Activated CD8-positive, alpha-beta memory T cell treated with anti-CD3 and anti-CD28 coated beads, Interleukin-2, amount 50 U/mL, for 4 hours (primary cell): ENCODE measurements at regions not wholly inside any gene's neighbourhood (a gene's known extent, or its start where the extent isn't known, plus 50 kb on each side); places are given as distances from the start of the nearest gene placed in this dataset.
A peak's percentile ranks its signal among the peaks of the same experiment; 100 is the strongest.
"Not testable (repeated sequence)": the region's sequence is repeated elsewhere in the genome, so short reads cannot be mapped to it uniquely, and the experiment has no call there.

Source experiments
- DNase-seq: peaks from one replicate; pipeline ENCODE4 v3.0.0-alpha.2; 2020

DNA sequence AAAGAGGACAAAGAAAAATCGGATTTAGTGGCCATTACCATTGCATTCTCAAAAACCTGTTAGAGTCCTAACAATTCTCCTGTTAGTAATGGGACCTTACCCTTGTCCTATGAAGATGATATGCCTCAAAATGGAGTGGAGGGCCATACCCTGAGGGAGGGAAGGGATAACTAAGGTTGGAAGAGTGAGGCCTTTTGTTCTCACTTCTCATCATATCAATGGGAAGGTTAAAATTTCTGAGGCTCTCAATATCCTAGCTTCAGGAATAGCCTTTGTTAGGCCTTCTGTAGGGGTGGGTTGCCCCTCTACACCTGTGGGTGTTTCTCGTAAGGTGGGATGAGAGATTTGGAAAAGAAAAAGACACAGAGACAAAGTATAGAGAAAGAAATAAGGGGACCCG lies 109.4 kb upstream of the SGIP1 start:
- DNase-seq, result not testable (repeated sequence)

DNA sequence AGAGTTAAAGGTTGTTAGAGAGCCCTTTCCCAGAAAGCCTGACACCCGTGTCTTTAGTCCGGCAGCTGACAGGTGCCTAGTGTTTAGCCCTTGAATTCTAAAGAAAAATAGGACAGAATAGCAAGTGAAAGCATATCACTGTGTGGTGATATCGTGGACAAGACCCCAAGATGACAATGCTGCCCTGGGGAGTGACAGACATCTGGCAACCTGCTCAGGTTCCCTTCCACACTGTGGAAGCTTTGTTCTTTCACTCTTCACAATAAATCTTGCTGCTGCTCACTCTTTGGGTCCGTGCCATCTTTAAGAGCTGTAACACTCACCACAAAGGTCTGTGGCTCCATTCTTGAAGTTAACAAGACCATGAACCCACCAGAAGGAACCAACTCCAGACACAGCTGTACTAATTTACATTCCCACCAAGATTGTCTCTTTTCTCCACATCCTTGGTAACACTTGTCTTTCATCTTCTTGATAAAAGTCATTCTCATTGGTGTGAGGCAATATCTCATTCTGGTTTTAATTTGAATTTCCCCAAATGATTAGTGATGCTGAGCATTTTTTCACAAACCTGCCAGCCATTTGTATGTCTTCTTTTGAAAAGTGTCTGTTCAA lies 107.6 kb upstream of the SGIP1 start:
- DNase-seq, result no peak

GRCh38 chr1:66430815-66431214 lies 103.1 kb upstream of the SGIP1 start:
- DNase-seq, result not testable (repeated sequence)

DNA sequence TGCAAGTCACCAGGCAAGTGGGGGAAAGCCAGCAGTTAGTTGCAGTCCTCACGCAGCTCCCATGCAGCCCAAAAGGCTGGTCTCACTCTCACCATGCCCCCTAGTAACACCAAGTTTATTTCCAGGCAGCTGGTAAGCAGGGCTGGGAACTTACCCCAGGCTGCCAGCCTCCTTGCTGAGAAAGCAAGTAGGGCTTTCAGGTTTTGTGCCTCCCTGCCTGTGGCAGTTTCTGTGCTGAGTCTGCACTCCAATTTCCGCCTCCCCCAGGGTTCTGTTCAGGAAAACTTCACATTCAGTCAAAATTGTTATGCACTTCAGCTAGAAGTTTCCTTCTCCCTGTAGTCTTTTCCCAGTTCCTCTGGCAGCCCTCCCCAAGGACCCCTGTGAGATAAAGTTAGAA lies 102.0 kb upstream of the SGIP1 start:
- no peak for DNase-seq

GRCh38 chr1:66433611-66434010 lies 100.3 kb upstream of the SGIP1 start:
- DNase-seq, result no peak

- DNase-seq, result no peak
These were observed 99.9 kb upstream of the SGIP1 start for GRCh38 chr1:66434096-66434495.

DNA sequence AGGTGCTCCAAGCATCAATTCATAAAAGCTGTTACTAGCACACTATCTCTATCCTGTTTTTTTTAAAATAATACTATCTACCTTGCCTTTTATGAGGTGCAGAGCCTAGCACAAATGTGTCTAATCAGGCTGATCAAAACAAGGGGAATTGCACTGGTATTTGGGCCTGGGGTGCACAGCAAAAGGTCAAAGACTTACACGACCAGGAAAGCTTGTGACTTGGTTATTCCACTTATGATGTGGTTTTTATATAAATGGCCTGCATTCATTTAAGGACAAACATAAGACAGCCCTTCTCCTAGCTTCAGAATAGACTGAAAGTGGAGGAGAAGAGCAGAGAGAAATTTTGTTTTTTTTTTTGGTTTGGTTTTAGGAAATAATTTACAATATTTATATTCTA lies 98.4 kb upstream of the SGIP1 start:
- no peak for DNase-seq

DNA sequence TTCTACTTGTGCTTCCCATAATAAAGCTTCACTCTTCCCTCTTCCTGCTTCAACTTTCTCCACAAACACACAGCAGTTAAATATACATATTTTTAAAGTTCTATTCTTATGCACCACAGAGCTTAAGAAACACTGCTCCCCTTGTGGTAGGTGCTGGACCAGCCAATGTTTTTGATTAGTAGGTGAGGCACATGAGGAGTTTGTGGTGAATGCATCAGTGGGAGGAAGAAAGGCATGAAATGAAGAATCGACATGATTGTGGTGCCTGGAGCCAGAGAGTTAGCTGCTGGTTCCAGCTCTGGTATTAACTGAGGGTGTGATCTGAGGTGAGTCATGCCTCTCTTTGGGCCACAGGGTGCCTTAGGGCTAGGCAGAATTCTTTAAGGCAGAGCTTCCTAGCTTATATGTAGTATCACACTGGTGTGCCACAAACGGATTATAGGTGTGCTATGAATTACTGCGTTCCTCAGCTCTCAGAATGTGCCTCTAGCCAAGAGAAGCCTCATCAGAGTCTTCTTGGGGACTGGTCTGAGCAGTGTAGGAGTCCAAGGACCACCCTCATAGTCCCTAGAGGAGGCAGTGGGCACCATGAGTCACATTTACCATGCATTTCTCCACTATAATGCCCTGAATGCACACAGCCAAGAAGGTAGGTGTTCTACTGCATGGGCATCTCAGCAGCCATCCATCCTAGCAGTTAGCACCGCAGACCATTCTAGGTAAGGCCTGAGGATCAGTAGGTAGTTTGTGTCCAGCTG lies 97.4 kb upstream of the SGIP1 start:
- DNase-seq, result peak; percentile 27

DNA sequence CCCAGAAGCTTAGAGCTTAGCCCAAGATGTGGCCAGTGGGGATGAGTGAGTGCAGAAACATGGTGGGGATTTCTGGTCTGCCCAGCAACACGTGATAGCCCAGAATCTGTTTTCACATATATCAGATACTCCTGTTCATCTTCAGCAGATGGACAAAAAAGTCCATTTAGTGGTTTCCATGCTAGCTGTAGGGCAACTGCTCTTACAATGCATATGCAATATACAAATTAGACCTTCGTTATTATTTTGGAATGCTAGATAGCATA lies 96.9 kb upstream of the SGIP1 start:
- DNase-seq, result no peak

GRCh38 chr1:66438062-66438461 lies 95.9 kb upstream of the SGIP1 start:
- DNase-seq, result no peak

DNA sequence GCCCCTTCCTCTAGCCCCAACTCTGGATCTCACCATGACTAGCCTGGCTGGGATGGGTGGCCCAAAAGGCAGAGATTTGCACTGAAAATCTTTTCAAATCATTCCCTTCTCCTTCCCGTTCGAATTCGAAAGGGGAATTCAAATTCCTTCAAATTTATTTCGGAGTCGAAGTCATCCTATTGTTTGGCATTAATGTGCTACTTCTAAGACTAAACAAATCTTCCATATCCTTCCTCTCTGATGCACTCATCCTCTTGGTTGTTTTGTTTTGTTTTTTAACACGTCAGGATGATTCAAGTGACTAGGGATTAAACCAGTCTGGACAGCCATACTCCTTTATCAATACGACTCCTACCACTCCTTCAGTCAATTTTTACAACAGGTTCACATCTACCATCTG lies 95.5 kb upstream of the SGIP1 start:
- DNase-seq, result no peak

DNA sequence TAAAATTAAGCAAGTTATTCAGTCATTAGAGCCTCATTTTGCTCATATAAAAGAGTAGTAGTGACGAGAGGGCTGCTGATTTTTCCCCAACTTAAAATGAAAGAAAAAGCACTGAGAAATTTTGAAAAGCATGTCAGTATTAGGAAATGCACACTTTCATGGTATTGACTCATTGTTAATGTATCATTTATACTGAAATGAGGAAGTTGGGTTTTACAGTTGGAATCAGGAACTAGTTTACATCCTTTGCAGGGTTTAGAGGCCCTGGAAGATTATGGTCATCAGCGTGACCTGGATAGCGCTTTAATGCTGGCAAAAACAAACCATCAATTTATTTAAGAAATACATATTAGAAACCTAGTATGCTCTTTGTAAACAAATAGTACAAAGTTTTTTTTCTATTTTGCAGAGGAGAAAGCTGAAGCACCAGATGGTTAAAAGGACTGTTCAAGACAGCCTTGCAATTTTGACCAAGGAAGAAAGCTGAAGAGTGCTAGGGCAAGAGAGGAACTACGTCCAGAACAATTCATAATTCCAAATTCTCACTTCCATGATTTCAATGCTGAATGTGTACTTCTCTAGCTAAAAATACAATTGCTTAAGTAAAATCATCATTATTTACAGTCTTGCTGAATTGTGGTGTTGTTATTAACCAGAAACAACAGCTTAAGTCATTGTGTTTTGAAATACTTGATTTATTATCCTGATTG lies 94.8 kb upstream of the SGIP1 start:
- DNase-seq, result no peak

- no peak for DNase-seq
These were observed 90.2 kb upstream of the SGIP1 start for GRCh38 chr1:66443793-66444192.

- no peak for DNase-seq
These were observed 89.3 kb upstream of the SGIP1 start for GRCh38 chr1:66444438-66445265.

- peak; percentile 49 for DNase-seq
These were observed 88.3 kb upstream of the SGIP1 start for GRCh38 chr1:66445492-66446181.

DNA sequence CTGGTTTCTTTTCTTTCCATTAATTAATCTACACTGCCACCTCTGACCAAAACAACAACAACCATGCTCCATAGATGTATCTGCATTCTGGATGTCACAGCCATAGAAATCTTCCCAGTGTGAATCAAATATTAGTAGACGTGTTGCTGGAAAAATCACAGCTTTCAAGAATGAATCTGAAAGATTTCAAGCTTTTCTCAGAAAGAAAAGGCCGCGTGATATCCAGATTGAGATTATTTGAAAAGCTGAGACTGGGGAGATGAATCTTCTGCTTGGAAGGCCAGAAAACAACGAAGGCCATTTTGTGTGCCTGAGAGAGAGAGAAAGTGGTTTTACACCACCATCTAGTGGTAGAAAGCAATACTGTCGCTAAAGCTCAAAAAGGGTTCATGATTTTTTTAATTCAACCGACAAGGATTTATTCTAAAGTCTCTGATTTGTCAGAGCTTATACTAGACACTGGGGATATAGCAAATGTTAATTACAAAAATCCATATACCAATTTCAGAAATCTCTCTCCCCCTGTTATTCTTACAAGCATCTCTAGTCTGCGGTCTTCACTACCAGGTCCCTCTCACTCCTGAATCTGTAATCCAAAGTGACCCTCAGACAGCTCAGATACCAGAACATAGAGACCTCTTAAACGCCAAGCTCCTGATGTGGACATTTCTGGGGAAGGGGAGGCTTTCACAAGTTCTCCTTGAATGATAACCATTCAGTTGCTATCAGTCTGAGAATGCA lies 87.5 kb upstream of the SGIP1 start:
- DNase-seq, result no peak

DNA sequence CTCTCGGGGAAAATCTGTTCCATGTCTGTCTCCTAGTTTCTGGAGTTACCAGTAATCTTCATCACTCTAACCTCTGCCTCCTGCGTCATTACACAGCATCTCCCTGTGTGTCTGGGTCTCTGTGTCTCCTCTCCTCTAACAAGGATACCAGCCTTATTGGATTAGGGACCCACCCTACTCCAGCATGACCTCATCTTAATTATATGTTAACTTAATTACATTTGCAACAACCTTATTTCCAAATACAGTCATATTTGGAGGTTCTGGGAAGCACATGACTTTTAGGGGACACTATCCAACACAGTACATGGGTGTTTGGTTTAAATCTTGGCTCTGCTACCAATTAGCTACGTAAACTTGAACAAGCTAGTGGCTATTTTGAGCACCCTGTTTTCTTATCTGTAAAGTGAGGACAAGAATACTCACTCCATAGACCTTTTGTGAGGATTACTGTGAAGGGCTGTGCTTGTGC lies 83.9 kb upstream of the SGIP1 start:
- DNase-seq, result no peak

GRCh38 chr1:66450847-66451246 lies 83.1 kb upstream of the SGIP1 start:
- DNase-seq, result no peak

DNA sequence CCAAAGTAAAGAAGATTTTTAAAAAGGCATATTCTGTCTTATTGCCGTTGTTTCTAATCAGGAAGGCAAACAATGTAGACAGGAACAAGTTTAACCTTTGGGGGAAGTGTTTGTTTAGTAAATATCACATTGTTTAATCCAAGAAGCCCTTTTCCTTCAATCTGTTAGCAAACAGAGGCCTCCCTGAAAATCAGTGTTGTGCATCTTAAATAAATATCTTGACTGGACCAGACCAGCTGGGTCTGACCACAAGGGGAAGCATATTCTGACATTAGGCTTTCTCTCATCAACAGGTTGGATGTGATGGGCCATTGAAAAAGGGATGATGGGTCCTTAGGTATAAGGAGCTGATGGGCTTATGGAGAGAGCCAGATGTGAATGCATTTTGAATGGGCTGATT lies 81.8 kb upstream of the SGIP1 start:
- DNase-seq, result no peak

DNA sequence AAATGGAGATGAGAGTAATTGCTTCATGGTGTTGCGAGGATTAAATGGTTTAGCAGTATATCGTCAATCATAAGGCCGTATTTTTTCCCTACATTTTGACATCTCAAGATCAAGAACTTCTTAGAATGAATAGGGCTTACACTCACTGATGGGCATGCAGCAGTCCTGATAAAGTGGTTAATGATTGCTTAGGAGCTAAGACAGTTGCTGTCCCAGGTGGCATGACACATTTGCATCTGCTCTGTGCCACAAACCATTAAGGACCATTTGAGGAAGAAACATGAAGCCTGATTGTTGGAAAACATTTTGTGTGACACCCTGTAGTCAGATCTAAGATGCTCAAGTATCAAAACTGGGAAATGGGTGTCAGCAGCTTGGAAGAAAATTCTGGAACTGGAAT lies 81.0 kb upstream of the SGIP1 start:
- no peak for DNase-seq

GRCh38 chr1:66455446-66455845 lies 78.5 kb upstream of the SGIP1 start:
- no peak for DNase-seq

GRCh38 chr1:66460776-66461175 lies 73.2 kb upstream of the SGIP1 start:
- no peak for DNase-seq
